Transverse colon (tissue), 4 donors: ENCODE measurements at regions not wholly inside any gene's neighbourhood (a gene's known extent, or its start where the extent isn't known, plus 50 kb on each side); places are given as distances from the start of the nearest gene placed in this dataset.

Source experiments
- DNase-seq: peaks from one replicate; pipeline ENCODE4 v3.0.0-alpha.2; 2019
- H3K27ac ChIP-seq, 4 donors: fragments of 200-600 bp; sonication (generic); 2 replicates each; pipeline ENCODE4 v1.5.1; 2016 to 2018; ENCODE audit warnings: inconsistent platforms in 4 of 4
- H3K27me3 ChIP-seq: fragments of 200-600 bp; sonication (generic); 2 replicates; pipeline ENCODE4 v1.5.1; 2017; ENCODE audit warnings: inconsistent platforms
- H3K36me3 ChIP-seq, 4 donors: fragments of 200-600 bp; sonication (generic); 2 replicates each; pipeline ENCODE4 v1.5.1; 2017 to 2019; ENCODE audit warnings: inconsistent platforms in 4 of 4
- H3K4me1 ChIP-seq, 4 donors: fragments of 200-600 bp; sonication (generic); 2 replicates each; pipeline ENCODE4 v1.5.1; 2017 to 2020; ENCODE audit warnings: inconsistent platforms in 4 of 4
- H3K4me3 ChIP-seq, 4 donors: fragments of 200-600 bp; sonication (generic); 1 replicate in 1 of 4; 2 replicates in 3 of 4; pipeline versions ENCODE4 v1.5.1 to v1.6.1; 2017 to 2019; ENCODE audit warnings: inconsistent platforms in 4 of 4
- H3K9me3 ChIP-seq, 2 donors: fragments of 200-600 bp; sonication (generic); 2 replicates each; pipeline ENCODE4 v1.5.1; 2017 to 2019; ENCODE audit warnings: inconsistent platforms in 2 of 2
- CTCF ChIP-seq, 5 experiments: fragments of 200-600 bp in 3 of 5; fragments of 450-650 bp in 2 of 5; sonication (generic) in 3 of 5; IDR thresholded peaks; 1 replicate in 2 of 5; 2 replicates in 3 of 5; pipeline ENCODE4 v1.5.1; 2016 to 2017; ENCODE audit warnings: antibody characterized with exemption in 5 of 5, inconsistent platforms in 3 of 5, mild to moderate bottlenecking in 2 of 5, moderate library complexity in 1 of 5
- EP300 ChIP-seq: sonication (generic); formaldehyde crosslinking; IDR thresholded peaks from one replicate; pipeline ENCODE4 v1.6.1; 2017; ENCODE audit warnings: antibody characterized with exemption, low read depth
- POLR2A ChIP-seq: fragments of 450-650 bp; IDR thresholded peaks from one replicate; pipeline ENCODE4 v1.6.1; 2016; ENCODE audit warnings: antibody characterized with exemption, mild to moderate bottlenecking, moderate library complexity
- POLR2AphosphoS5 ChIP-seq, 3 donors: sonication (generic); formaldehyde crosslinking; IDR thresholded peaks; one replicate each; pipeline ENCODE4 v1.6.1; 2016; ENCODE audit warnings: antibody characterized with exemption in 3 of 3
- whole genome bisulfite sequencing, 2 donors: methylation state at CpG; one replicate each; pipeline ENCODE4 v1.1.5; 2018; ENCODE audit warnings: low coverage in 1 of 2; 5-methylcytosine and 5-hydroxymethylcytosine counted together
- in situ Hi-C, 4 donors: fragments of 200-750 bp; cut with MboI; loops; one replicate each; pipeline versions ENCODE4 v1.15.0 to v1.15.1; 2017; ENCODE audit warnings: low sequenced_read_pairs in 3 of 4, low pct_ligation_motif_present in 1 of 4, low pct_unique_long_range_greater_than_20kb in 1 of 4
- intact Hi-C: fragments of 100-400 bp; cut with DNase I; formaldehyde crosslinking; loops from one replicate; pipeline ENCODE4 v1.15.1; 2023; ENCODE audit warnings: low total_unique reads

- no peaks in the 10 kb centered on the region for H3K4me1 ChIP-seq
- intact Hi-C loops (no loop called here), in situ Hi-C loops (no loop called here)
- no peak overlapping the region for H3K27ac ChIP-seq
- H3K9me3 ChIP-seq = no peaks in the 10 kb centered on the region
- no peak overlapping the region for H3K4me3 ChIP-seq
- WGBS, 2 donors = 41 to 45% methylated on average over 1 of the region's 1 CpG
- DNase-seq = no peak
- TF ChIP-seq POLR2A = no peak
- no peak for TF ChIP-seq EP300
- no peak for TF ChIP-seq POLR2AphosphoS5 (IDR thresholded peaks at IDR 0.05)
- no peak for TF ChIP-seq CTCF (IDR thresholded peaks at IDR 0.05)
- no peaks in the 10 kb centered on the region for H3K36me3 ChIP-seq
- no peaks in the 10 kb centered on the region for H3K27me3 ChIP-seq
Measured at GRCh38 chr2:136611451-136611850, 153.9 kb upstream of the THSD7B start.

GRCh38 chr2:136582628-136583205 is 182.6 kb upstream of the THSD7B start:
- no peaks in the 10 kb centered on the region for H3K4me1 ChIP-seq
- WGBS, 2 donors = 11 to 19% methylated on average over 4 of the region's 4 CpGs
- DNase-seq = no peak
- peaks cover 0 to under 1% of the 10 kb centered on the region in 2 donors for H3K9me3 ChIP-seq
- intact Hi-C loops (no loop called here), in situ Hi-C loops (no loop called here)
- H3K27ac ChIP-seq = no peak overlapping the region
- TF ChIP-seq POLR2AphosphoS5 (IDR thresholded peaks at IDR 0.05) (no peak), POLR2A (no peak), EP300 (no peak), CTCF (IDR thresholded peaks at IDR 0.05) (no peak)
- no peak overlapping the region for H3K4me3 ChIP-seq
- H3K36me3 ChIP-seq = no peaks in the 10 kb centered on the region
- no peaks in the 10 kb centered on the region for H3K27me3 ChIP-seq

GRCh38 chr2:136572335-136572734 is 193.0 kb upstream of the THSD7B start:
- intact Hi-C loops (no loop called here), in situ Hi-C loops (no loop called here)
- TF ChIP-seq POLR2A (no peak), EP300 (no peak), CTCF (IDR thresholded peaks at IDR 0.05) (no peak), POLR2AphosphoS5 (IDR thresholded peaks at IDR 0.05) (no peak)
- no peaks in the 10 kb centered on the region for H3K4me1 ChIP-seq
- no peak overlapping the region for H3K27ac ChIP-seq
- DNase-seq = no peak
- no peak overlapping the region for H3K4me3 ChIP-seq
- no peaks in the 10 kb centered on the region for H3K36me3 ChIP-seq
- H3K27me3 ChIP-seq = no peaks in the 10 kb centered on the region
- H3K9me3 ChIP-seq = no peaks in the 10 kb centered on the region
- 27 to 53% methylated on average over 2 of the region's 2 CpGs for WGBS, 2 donors

- intact Hi-C loops (no loop called here), in situ Hi-C loops (no loop called here)
- Histone ChIP-seq H3K9me3 (no peaks in the 10 kb centered on the region), H3K4me1 (no peaks in the 10 kb centered on the region), H3K27me3 (no peaks in the 10 kb centered on the region), H3K36me3 (no peaks in the 10 kb centered on the region), H3K4me3 (no peak overlapping the region), H3K27ac (no peak overlapping the region)
- 71 to 85% methylated on average over 1 of the region's 1 CpG for WGBS, 2 donors
- TF ChIP-seq POLR2A (no peak), POLR2AphosphoS5 (IDR thresholded peaks at IDR 0.05) (no peak), EP300 (no peak), CTCF (IDR thresholded peaks at IDR 0.05) (no peak)
- no peak for DNase-seq
Measured at GRCh38 chr2:136557203-136557602, 208.1 kb upstream of the THSD7B start.
